ENCODE measurements at regions not wholly inside any gene's neighbourhood (a gene's known extent, or its start where the extent isn't known, plus 50 kb on each side); places are given as distances from the start of the nearest gene placed in this dataset.
"Not testable (repeated sequence)": the region's sequence is repeated elsewhere in the genome, so short reads cannot be mapped to it uniquely, and the experiment has no call there.

DNA sequence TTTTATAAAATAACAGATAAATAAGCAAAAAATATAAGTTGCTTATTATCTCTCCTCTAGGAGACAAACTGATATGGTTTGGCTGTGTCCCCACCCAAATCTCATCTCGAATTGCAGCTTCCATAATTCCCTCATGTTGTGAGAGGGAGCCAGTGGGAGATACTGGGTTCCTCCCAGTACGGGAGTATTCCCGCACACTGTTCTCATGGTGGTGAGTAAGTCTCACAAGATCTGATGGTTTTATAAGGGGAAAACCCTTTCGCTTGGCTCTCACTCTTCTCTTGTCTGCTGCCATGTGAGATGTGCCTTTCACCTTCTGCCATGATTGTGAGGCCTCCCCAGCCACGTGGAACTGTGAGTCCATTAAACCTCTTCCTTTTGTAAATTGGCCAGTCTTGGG, 204.3 kb downstream of the RPS24 start:
- not testable (repeated sequence) for TF ChIP-seq POLR2AphosphoS5 (IDR thresholded peaks at IDR 0.05; ENCODE audit: borderline replicate concordance, low read depth, low read length); EZH2 (IDR thresholded peaks at IDR 0.05)

All from SK-N-MC (cell line).